Liver (tissue), 3 donors: ENCODE measurements at regions not wholly inside any gene's neighbourhood (a gene's known extent, or its start where the extent isn't known, plus 50 kb on each side); places are given as distances from the start of the nearest gene placed in this dataset.

ENCODE experiments used
- CTCF ChIP-seq: fragments of 150-350 bp; IDR thresholded peaks from 2 replicates; pipeline ENCODE4 v1.5.1; 2017; ENCODE audit warnings: improper control_type of control experiment, low read depth, low read length; ENCODE audit not compliant: missing input control
- RAD21 ChIP-seq, 2 donors: IDR thresholded peaks; 2 replicates each; pipeline ENCODE4 v1.6.1; 2016; ENCODE audit warnings: antibody characterized with exemption in 2 of 2, mild to moderate bottlenecking in 2 of 2
- TAF1 ChIP-seq: conservative IDR thresholded peaks from 2 replicates; pipeline ENCODE4 v1.6.1; 2016; ENCODE audit warnings: antibody characterized with exemption, mild to moderate bottlenecking
- donor health status: healthy.
- donor health status: healthy.

DNA sequence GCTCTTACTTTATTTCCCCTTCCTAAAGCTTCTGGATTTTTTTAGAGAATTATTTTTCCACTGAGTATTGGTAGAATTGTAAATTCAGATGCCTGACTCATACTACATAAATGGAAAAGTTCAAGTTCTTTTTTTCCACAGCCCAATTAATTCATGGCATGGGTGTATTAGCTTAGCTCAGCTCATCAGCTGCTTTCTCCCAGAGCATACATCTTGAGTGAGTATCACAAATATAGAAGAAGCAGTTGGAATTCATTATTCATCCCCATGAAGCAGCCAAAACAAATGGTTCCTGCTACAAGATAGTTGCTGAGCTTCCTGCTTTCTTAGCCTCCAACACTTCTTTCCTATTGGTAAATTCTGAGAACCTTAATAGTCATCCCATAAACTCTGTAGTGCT is 105.1 kb downstream of the C12orf50 start:
- no peak for TF ChIP-seq RAD21 (IDR thresholded peaks at IDR 0.05)
- no peak for TF ChIP-seq CTCF
- TF ChIP-seq TAF1 = no peak
